Activated CD8-positive, alpha-beta T cell treated with anti-CD3 and anti-CD28 coated beads, Interleukin-2, amount 10 ng/mL, durations not matched to agents 7 days and 5 days (primary cell): ENCODE measurements at regions not wholly inside any gene's neighbourhood (a gene's known extent, or its start where the extent isn't known, plus 50 kb on each side); places are given as distances from the start of the nearest gene placed in this dataset.
"Not testable (repeated sequence)": the region's sequence is repeated elsewhere in the genome, so short reads cannot be mapped to it uniquely, and the experiment has no call there.

Experiments used
- ATAC-seq: fragments of 150-1000 bp; cut with Tn5 transposase; one replicate; pipeline ENCODE4 v1.10.0; 2021; ENCODE audit warnings: moderate library complexity
- CTCF ChIA-PET: fragments of 350-600 bp; sonication (Branson Sonifier 250); formaldehyde crosslinking; loops from one replicate; lab custom pipeline; 2021; ENCODE audit warnings: antibody characterized with exemption; lab: Charles Lee
- POLR2A ChIA-PET: fragments of 350-600 bp; sonication (Branson Sonifier 250); formaldehyde crosslinking; loops from one replicate; lab custom pipeline; 2021; ENCODE audit warnings: antibody characterized with exemption; lab: Charles Lee
- DNase-seq: peaks from one replicate; pipeline ENCODE4 v3.0.0-alpha.2; 2020
- H3K27ac Mint-ChIP-seq: one replicate; pipeline ENCODE4 v1.8.0; 2021; ENCODE audit warnings: mild to moderate bottlenecking, mixed read lengths
- H3K27me3 Mint-ChIP-seq: one replicate; pipeline ENCODE4 v1.8.0; 2021; ENCODE audit warnings: low read depth, mixed read lengths
- H3K36me3 Mint-ChIP-seq: one replicate; pipeline ENCODE4 v1.8.0; 2021; ENCODE audit warnings: low read depth, mixed read lengths
- H3K4me1 Mint-ChIP-seq: one replicate; pipeline ENCODE4 v1.8.0; 2021; ENCODE audit warnings: low read depth, mixed read lengths
- H3K4me3 Mint-ChIP-seq: one replicate; pipeline ENCODE4 v1.8.0; 2021; ENCODE audit warnings: mild to moderate bottlenecking, mixed read lengths
- H3K9me3 Mint-ChIP-seq: one replicate; pipeline ENCODE4 v1.8.0; 2022; ENCODE audit warnings: mixed read lengths; ENCODE audit not compliant: insufficient read depth

DNA sequence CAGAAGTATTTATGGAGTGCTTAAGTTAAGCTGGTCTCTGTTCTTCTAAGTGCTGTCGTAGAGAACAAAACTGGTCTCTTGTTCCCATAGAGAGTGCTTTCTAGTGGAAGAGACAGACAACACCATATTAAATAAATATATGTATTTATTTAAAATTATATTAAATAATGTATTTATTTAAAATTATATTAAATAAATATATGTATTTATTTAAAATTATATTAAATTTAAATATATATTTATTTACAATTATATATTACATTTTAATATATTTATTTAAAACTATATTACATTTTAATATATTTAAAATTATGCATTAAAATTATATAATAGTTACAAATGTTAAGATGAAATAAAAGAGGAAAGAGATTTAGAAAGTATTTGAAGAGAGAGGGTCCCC, 175.5 kb upstream of the OLFM3 start:
- no peak overlapping the region for H3K4me3 Mint-ChIP-seq

GRCh38 chr1:102163799-102164198, 167.1 kb upstream of the OLFM3 start:
- DNase-seq (no peak), ATAC-seq (no peak)
- no peaks in the 10 kb centered on the region for H3K9me3 Mint-ChIP-seq
- H3K27me3 Mint-ChIP-seq = no peaks in the 10 kb centered on the region
- H3K36me3 Mint-ChIP-seq = no peaks in the 10 kb centered on the region
- H3K27ac Mint-ChIP-seq = no peak overlapping the region
- ChIA-PET CTCF (no interaction called here), POLR2A (no interaction called here)
- H3K4me3 Mint-ChIP-seq = no peak overlapping the region
- H3K4me1 Mint-ChIP-seq = no peaks in the 10 kb centered on the region

More for the DNA sequence above, 175.5 kb upstream of the OLFM3 start:
- H3K4me1 Mint-ChIP-seq = no peaks in the 10 kb centered on the region
- POLR2A ChIA-PET = no interaction called here
- no peaks in the 10 kb centered on the region for H3K9me3 Mint-ChIP-seq
- ATAC-seq (no peak), DNase-seq (no peak)
- no peak overlapping the region for H3K27ac Mint-ChIP-seq
- no peaks in the 10 kb centered on the region for H3K27me3 Mint-ChIP-seq
- no peaks in the 10 kb centered on the region for H3K36me3 Mint-ChIP-seq
- CTCF ChIA-PET = no interaction called here

DNA sequence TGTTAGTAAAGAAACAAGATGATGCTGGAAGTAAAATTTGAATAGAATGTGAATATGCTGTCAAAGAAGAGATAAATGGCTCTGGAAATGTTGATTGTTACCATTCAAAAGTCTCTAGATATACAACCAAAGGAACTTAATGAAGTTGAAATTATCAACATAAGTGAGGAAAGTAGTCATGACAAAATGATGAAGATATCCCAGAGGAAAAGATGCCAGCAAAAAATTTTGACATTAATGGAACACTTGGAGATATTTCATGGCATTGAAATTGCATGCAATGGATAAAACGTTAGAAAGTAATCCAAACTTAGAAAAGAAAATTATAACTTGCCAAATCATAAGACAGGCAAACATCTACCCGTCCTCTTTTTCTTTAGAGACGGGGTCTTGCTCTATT, 154.5 kb upstream of the OLFM3 start:
- Mint-ChIP-seq H3K4me1 (no peaks in the 10 kb centered on the region), H3K36me3 (no peaks in the 10 kb centered on the region), H3K27ac (no peak overlapping the region), H3K27me3 (no peaks in the 10 kb centered on the region), H3K4me3 (no peak overlapping the region), H3K9me3 (no peaks in the 10 kb centered on the region)
- DNase-seq (no peak), ATAC-seq (no peak)
- CTCF ChIA-PET = no interaction called here
- POLR2A ChIA-PET = no interaction called here

GRCh38 chr1:102120910-102121309, 124.2 kb upstream of the OLFM3 start:
- Mint-ChIP-seq H3K4me1 (no peaks in the 10 kb centered on the region), H3K9me3 (no peaks in the 10 kb centered on the region), H3K36me3 (no peaks in the 10 kb centered on the region), H3K27me3 (no peaks in the 10 kb centered on the region), H3K27ac (no peak overlapping the region), H3K4me3 (no peak overlapping the region)
- ChIA-PET CTCF (no interaction called here), POLR2A (no interaction called here)
- DNase-seq (no peak), ATAC-seq (no peak)

DNA sequence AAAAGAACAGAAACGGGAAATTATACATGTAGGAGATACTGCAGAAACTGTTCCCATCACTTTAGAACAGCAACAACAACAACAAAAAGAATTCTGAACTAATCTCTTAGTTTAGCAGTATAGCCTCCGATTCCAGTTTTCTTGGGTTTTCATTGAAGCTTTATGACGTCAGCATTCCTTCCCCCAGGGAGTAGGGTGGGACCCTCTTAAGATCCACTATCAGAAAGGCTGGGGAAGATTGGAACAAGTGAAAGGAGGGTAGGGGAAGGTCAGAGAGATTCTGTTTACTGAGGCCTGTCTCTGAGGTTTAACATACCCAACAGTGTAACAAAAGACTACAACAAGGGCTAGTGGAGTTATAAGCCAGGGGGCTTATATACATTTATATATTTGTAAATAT, 121.4 kb upstream of the OLFM3 start:
- POLR2A ChIA-PET = no interaction called here
- no peak for ATAC-seq
- no peak overlapping the region for H3K27ac Mint-ChIP-seq

GRCh38 chr1:102110586-102110985, 113.9 kb upstream of the OLFM3 start:
- Mint-ChIP-seq H3K4me3 (no peak overlapping the region), H3K27me3 (no peaks in the 10 kb centered on the region), H3K27ac (no peak overlapping the region), H3K4me1 (no peaks in the 10 kb centered on the region), H3K9me3 (peaks cover 4% of the 10 kb centered on the region), H3K36me3 (no peaks in the 10 kb centered on the region)
- DNase-seq (no peak), ATAC-seq (no peak)
- POLR2A ChIA-PET = no interaction called here
- CTCF ChIA-PET = no interaction called here

More for the DNA sequence above, 121.4 kb upstream of the OLFM3 start:
- Mint-ChIP-seq H3K4me1 (no peaks in the 10 kb centered on the region), H3K27me3 (no peaks in the 10 kb centered on the region), H3K4me3 (no peak overlapping the region), H3K9me3 (no peaks in the 10 kb centered on the region), H3K36me3 (no peaks in the 10 kb centered on the region)
- CTCF ChIA-PET = no interaction called here
- DNase-seq = no peak

- H3K4me1 Mint-ChIP-seq, H3K9me3 Mint-ChIP-seq, H3K27ac Mint-ChIP-seq, ATAC-seq, H3K36me3 Mint-ChIP-seq, POLR2A ChIA-PET, H3K27me3 Mint-ChIP-seq, CTCF ChIA-PET, DNase-seq, H3K4me3 Mint-ChIP-seq: not testable (repeated sequence)
These were observed 112.8 kb upstream of the OLFM3 start for GRCh38 chr1:102109493-102109892.

DNA sequence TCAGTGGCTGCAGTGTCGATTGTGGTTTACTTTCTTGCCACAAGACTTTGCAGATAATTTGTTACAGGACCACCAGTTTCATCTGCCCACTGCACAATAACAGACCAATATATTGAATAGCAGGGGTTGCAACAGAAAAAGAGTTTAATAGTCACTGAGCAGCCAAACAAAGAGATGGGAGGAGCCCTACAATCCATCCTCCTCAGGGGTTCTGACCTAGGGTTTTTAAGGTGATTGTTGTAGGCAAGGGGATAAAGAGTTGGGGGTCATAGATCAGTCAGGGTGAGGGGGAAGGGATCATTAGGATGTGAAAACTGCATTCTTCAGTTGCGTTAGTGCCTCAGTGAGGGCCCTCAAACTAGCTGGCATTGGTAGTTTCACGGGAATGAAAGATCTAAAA, 110.7 kb upstream of the OLFM3 start:
- peaks cover 4% of the 10 kb centered on the region for H3K9me3 Mint-ChIP-seq
- ATAC-seq = no peak
- no peaks in the 10 kb centered on the region for H3K4me1 Mint-ChIP-seq
- CTCF ChIA-PET = no interaction called here
- no peaks in the 10 kb centered on the region for H3K36me3 Mint-ChIP-seq
- no peaks in the 10 kb centered on the region for H3K27me3 Mint-ChIP-seq
- no peak overlapping the region for H3K27ac Mint-ChIP-seq
- no peak overlapping the region for H3K4me3 Mint-ChIP-seq
- no peak for DNase-seq
- POLR2A ChIA-PET = no interaction called here

- ChIA-PET POLR2A (no interaction called here), CTCF (no interaction called here)
- H3K9me3 Mint-ChIP-seq = peaks cover 4% of the 10 kb centered on the region
These were observed 109.3 kb upstream of the OLFM3 start for GRCh38 chr1:102105931-102106550.

DNA sequence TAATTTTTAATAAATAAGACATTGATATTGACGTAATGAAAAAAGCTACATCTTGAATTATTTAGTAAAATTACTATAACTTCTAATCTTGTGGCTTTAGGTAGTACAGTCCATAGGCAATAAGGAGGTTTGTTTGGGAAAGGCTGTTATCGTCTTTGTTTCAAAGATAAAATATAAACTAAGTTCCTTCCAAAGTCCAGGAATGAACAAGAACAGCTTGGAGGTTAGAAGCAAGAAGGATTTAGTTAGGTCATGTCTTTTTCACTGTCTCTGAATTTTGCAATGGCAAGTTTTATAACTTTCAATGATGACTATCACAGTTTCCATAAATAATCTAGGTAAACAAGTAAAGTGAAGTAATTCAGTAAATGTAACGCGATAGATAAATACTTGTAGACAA, 106.9 kb upstream of the OLFM3 start:
- H3K4me3 Mint-ChIP-seq = no peak overlapping the region
- POLR2A ChIA-PET = no interaction called here

More at GRCh38 chr1:102105931-102106550, 109.3 kb upstream of the OLFM3 start:
- ATAC-seq (no peak), DNase-seq (no peak)
- H3K27ac Mint-ChIP-seq = no peak overlapping the region
- H3K27me3 Mint-ChIP-seq = no peaks in the 10 kb centered on the region
- no peak overlapping the region for H3K4me3 Mint-ChIP-seq
- no peaks in the 10 kb centered on the region for H3K36me3 Mint-ChIP-seq
- H3K4me1 Mint-ChIP-seq = no peaks in the 10 kb centered on the region

DNA sequence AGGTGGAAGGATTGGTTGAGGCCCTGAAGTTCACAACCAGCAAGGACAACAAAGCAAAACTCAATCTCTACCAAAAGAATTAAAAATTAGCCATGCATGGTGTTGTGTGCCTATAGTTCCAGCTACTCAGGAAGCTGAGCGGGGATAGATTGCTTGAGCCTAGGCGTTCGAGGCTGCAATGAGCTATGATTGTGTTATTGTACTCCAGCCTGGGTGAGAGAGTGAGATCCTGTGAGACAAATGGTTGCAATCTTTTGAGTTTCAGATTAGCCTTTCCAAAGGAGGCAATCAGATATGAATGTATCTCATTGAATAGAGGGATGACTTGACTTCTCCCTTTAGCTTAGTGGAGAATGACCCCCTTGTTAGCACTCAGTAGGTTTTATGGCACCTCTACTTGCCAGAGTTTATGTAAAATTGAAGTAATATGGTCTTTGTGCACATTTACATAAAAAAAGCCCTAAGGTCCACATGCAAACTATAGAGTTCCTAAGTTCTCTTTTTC, 105.6 kb upstream of the OLFM3 start:
- Mint-ChIP-seq H3K27ac (no peak overlapping the region), H3K27me3 (no peaks in the 10 kb centered on the region), H3K36me3 (no peaks in the 10 kb centered on the region), H3K4me3 (no peak overlapping the region), H3K4me1 (no peaks in the 10 kb centered on the region), H3K9me3 (no peaks in the 10 kb centered on the region)
- no peak for DNase-seq
- POLR2A ChIA-PET = no interaction called here
- no peak for ATAC-seq
- CTCF ChIA-PET = no interaction called here

More for the DNA sequence above, 106.9 kb upstream of the OLFM3 start:
- DNase-seq (no peak), ATAC-seq (no peak)
- no peaks in the 10 kb centered on the region for H3K27me3 Mint-ChIP-seq
- CTCF ChIA-PET = no interaction called here
- H3K9me3 Mint-ChIP-seq = no peaks in the 10 kb centered on the region
- no peak overlapping the region for H3K27ac Mint-ChIP-seq
- no peaks in the 10 kb centered on the region for H3K4me1 Mint-ChIP-seq
- H3K36me3 Mint-ChIP-seq = no peaks in the 10 kb centered on the region

DNA sequence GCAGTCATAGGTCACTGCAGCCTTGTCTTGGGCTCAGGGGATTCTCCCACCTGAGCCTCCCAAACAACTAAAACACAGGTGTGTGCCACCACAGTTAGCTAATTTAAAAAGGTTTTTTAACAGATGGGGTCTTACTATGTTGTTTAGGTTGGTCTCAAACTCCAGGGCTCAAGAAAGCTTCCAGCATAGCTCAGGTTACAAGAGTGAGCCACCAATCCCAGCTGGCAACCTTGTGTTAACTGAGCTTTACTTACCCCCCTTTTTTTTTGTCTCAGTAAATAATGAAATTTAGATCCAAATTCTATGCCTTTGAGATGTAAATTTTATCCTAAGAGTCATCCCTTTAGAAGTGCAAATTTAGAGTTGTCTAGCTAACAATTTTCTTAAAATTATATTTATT, 103.9 kb upstream of the OLFM3 start:
- ChIA-PET CTCF (no interaction called here), POLR2A (no interaction called here)
- no peaks in the 10 kb centered on the region for H3K9me3 Mint-ChIP-seq
- no peak for ATAC-seq
- H3K4me1 Mint-ChIP-seq = no peaks in the 10 kb centered on the region
- DNase-seq = no peak
- no peaks in the 10 kb centered on the region for H3K27me3 Mint-ChIP-seq
- H3K27ac Mint-ChIP-seq = no peak overlapping the region
- H3K4me3 Mint-ChIP-seq = no peak overlapping the region
- no peaks in the 10 kb centered on the region for H3K36me3 Mint-ChIP-seq

GRCh38 chr1:102099916-102100315, 103.2 kb upstream of the OLFM3 start:
- Mint-ChIP-seq H3K4me1 (no peaks in the 10 kb centered on the region), H3K27ac (no peak overlapping the region), H3K36me3 (no peaks in the 10 kb centered on the region), H3K4me3 (no peak overlapping the region), H3K9me3 (no peaks in the 10 kb centered on the region), H3K27me3 (no peaks in the 10 kb centered on the region)
- ChIA-PET POLR2A (no interaction called here), CTCF (no interaction called here)
- DNase-seq (no peak), ATAC-seq (no peak)
